Activated naive CD8-positive, alpha-beta T cell treated with anti-CD3 and anti-CD28 coated beads, Interleukin-2, amount 50 U/mL, for 16 hours (primary cell): ENCODE measurements at regions not wholly inside any gene's neighbourhood (a gene's known extent, or its start where the extent isn't known, plus 50 kb on each side); places are given as distances from the start of the nearest gene placed in this dataset.

ENCODE experiments used
- DNase-seq: peaks from one replicate; pipeline ENCODE4 v3.0.0-alpha.2; 2020; ENCODE audit warnings: low read depth, low spot score

DNA sequence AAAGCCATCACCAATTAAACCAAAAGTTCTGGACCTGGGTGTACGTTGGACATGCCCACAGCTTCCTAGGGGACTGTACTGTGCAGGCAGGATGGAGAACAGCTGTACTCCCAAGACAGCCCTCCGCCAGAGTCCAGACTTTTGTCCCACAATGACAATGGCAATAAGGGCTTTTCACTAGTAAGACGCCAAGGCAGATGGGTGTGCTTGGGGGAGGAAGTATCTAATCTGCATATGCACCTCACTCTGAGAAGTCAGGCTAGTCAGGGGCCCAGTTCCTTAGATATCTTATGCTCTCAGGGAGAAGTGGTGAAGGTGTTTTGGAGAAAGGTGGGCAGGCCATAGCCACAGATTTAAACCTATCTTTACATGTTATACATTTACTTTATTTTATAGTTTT is 85.1 kb upstream of the USP47 start:
- no peak for DNase-seq

DNA sequence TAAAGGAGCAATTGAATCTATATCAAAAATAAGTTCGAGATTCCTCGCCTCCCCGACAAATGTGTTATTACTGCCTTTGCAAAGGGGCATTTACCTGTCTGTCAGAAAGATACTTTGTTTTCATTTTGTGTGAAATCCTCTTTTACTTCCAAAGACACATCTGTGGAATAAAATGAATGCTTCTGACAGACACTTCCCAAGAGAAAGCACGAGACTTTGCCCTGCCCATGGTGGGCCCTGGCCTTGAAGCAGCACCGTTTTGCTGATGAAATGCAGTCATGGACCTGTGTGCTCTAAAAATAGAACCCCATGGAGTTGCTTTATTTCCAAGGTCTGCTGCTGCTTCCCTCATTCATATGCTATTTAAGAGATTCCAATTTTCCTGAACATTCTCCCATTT is 85.9 kb upstream of the USP47 start:
- no peak for DNase-seq

DNA sequence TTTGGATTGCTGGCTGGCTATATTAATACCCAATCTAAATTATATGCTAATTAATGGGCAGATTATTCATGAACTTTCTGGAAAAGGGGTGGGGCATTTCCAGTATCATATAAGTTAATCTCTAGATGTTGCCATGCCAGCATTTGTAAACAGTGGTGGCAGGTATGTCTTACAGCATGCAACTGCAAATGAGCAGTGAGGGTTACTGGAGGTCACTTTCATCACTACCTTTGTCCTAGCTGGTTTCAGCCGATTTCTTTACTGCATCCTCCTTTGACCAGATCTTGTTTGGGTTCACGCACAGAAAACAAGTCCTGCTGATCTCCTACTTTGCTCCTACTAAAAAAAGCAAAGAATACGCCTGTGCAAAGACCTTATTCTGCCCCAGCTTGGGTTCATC is 89.1 kb upstream of the USP47 start:
- no peak for DNase-seq

DNA sequence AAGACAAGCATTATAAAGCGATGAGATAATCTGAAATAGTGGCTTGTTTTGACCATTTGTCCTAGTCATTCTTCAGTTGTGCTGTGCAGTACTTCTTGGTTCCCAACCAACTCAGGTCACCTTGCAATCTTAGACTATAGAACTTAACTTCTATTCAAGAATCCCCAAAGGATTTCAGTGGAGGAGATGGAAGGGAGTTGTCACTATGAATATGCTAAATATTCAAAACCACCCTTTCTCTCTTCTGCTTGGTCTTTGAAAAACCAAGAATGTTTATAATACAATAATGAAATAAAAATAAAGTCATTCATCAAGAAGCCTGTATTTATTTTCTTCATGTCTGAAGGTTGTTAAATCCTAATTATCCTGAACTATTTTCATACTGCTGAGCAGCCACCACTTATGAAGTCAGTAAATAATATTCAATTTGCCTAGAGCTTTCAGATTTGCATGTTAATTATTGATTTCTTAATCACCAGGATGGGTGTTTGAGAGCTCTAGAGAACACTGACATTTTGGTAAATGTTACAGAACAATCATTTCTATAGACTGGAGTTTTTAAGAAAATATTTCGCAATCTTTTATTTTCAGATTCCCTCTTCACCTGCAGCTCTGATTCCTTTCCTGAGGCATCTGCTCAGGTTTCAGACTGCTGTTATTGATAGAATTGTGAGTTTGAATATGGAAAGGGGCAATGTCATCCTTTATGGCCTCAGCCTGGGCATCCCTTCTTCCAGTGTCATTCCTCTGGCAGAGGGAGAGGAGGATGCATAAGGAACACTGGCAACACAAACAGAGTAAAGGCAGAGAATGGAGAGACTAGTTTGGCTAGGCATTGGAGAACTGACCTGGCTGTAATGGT is 91.5 kb upstream of the USP47 start:
- no peak for DNase-seq

DNA sequence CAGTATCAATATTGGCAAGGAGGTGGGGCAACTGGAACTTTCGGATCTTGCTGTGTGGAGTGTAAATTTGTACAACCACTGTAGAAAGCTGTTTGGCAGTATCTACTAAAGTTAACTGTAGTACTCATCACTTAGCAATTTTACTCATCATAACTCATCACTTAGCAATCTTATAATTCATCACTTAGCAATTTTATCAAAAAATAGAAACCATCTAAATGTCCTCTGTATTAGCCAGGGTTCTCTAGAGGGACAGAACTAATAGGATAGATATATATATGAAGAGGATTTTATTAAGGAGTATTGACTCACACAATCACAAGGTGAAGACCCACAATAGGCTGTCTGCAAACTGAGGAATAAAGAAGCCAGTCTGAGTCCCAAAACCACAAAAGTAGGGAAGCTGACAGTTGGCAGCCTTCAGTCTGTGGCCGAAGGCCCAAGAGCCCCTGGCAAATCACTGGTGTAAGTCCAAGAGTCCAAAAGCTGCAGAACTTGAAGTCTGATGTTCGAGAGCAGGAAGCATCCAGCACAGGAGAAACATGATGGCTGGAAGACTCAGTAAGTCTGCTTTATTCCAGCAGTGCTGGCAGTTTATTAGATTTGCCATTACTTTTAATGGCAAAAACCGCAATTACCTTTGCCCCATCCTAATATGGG is 92.9 kb upstream of the USP47 start:
- DNase-seq: no peak

DNA sequence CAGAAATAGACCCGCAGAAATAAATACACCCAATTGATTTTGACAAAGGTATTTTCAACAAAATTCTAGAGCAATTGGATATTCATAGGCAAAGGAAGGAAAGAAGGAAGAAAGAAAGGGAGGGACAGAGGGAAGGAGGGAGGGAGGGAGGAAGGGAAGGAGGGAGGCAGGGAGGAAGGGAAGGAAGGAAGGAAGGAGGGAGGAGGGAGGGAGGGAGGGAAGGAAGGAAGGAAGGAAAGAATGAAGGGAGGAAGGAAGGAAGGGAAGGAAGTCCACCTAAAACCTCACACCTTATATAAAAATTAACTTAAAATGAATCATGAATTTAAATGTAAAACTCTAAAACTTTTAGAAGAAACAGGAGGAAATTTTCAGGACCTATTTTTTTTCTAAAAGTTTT is 94.2 kb upstream of the USP47 start:
- DNase-seq: no peak

DNA sequence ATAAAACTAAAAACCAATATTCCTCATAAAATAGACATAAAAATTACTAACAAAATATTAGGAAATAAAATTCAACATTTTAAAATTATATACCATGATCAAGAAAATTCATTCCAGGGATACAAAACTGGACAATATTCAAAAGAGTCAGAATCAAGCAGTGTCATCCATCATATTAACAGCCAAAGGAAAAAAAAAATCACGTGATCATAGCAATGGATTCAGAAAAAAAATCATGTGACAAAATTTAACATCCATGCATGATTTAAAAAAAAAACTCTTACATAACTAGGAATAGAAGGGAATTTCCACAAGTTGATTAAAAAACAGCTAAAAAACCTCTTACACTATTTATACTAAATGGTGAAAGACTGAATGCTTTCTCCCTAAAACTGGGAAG is 95.3 kb upstream of the USP47 start:
- no peak for DNase-seq

DNA sequence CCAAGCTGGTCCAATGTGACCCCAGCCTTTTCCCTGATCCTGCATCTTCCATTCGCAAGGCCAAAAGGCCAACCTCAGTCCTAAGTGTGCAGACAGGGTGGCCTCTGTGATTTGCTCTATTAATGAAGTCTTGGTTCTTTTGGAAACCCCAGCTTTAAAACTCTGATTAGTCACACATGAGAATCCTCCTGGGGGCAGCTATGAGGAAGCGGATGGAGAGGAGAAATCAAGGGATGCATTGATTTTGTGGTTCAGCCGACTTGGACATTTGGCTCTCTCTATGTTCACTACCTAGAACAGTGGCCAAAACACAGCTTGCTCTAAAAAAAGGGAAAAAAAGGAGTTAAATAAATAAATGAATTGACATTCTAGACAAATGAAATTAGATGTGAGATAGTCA is 98.6 kb upstream of the USP47 start:
- DNase-seq: no peak

DNA sequence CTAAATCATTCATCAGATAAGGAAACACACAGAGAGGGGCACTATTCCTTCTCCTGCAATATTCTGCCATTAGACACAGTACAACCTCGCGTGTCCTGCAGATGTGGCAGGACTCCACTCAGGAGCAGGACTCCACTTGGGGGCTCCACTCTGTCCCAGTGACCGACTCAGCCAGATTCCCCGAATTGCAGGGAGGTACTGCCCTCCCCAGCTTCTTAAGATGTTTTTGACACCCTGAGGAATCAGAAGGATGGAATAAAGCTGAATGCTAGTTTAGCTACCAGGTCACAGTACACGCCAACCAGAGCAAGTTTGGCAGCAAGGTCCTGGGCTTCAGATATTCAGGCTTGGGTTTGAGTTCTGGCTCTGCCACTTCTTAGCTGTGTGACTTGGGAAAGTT is 99.3 kb upstream of the USP47 start:
- DNase-seq: no peak

DNA sequence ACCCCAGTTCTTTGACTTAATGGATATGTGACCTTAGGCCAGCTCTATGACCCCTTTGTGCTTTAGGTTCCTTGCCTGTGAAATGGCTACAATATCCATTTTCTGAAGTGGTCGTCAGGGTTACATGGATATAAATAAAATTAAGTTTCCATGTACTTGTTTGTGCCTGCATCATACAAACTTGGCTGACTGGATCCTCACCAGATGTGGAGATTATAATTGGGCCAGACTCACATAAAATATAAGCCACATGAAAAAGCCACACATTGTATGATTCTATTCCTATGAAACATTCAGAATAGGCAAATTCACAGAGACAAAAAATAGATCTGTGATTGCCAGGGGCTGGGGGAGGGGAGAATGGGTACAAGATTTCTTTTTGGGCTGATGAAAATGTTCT is 100.9 kb upstream of the USP47 start:
- DNase-seq: no peak

DNA sequence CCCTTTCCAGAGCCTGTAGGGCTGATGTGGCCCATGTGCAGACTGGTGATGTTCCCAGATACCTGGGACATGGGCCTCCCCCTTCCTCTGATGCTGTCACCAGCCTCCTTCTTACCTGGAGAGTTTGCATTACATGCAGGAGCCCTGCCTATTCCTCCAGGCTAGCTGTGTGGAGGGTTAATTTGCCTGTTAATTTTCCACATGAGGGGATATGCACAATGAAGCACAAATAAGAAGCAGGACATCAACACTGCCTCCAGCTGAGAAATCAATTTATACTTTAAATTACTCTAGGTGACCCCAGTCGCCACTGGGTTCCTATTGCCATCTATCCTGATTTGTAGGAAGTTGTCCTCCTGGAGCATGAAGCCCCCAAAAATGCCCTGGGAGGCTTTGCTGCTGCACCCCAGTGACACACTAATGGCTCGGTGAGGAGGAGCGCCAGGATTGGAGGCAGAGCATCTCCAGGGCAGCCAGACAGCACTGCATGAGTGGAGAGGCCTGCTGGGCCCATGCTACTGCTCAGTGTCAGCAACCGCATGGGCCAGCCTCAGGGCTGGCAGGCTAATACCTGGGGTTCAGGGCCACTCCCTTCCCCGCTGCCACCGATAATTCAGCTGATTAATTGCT is 101.6 kb upstream of the USP47 start:
- no peak for DNase-seq

DNA sequence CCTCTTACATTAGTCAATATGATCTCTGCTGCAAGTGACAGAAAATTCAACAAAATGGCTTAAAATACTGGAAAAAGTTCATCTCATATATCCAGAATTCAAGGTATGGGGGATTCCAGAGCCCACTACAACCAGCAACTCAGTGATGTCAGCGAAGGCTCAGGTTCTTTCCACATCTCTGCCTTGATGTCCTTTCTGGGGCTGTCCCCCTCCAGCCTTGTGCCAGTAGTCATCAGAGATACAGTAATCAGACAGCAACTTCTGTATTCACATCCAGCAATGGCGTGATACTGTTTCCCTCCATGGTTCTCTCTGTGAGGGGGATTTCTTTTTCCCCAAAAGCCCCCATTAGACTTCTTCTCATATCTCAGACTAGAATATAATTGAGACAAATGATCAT is 103.4 kb upstream of the USP47 start:
- no peak for DNase-seq

DNA sequence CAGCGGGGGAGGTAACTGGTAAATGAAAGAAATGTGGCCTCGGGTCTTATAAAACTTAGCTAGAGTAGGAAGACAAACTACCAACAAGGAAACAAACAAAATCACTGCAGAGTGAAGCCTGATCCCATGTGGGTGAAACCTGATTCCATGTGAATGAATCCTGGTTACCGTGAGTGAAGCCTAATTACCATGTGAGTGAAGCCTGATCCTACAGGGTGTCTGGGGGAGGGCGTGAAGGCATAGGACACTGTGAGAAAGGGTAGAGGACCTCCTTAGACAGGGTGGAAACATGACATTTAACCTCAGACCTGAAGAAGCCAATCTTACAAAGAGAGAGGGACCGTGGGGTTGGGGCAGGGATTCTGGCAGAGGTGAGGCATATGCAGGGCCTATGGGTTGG is 106.2 kb upstream of the USP47 start:
- no peak for DNase-seq

DNA sequence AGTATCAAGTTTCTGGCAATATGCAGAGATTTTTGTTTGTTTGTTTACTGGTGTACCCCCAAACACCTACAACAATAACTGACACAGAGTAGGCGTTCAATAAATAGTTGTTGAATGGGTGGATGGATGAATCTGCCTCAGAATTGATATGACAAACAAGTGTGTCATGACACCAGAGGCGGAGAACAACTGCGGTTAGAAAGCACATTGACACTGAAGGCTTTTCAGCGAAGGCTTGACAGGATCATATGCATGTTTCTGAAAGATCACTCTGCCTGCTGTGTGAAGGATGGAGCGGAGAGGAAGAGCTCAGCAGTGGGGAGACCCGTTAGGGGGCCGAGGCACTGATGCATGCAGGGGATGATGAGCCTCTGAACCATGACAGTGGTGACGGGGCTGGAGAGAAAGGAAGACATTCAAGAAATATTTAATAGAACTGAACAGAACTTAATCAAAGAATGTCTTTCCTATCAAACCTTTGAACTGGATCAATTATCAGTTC is 108.5 kb upstream of the USP47 start:
- no peak for DNase-seq

DNA sequence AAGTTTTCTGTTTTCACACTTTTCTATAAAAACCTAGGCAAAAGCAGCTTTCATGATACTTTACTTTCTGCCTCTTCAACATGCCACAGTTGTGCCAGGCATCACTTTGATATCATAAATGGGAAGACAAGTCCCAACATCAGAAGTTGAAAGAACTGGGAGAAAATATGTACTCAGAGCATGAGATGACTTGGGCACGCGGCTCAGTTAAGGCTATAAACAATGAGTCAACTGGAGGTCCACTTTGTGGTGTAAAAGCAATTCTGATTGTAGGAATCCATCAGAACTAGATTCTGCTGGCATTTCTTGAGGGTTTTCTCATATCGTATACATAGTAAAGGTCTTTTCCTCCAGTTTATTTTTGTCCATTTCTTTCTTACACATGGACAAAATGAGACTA is 109.7 kb upstream of the USP47 start:
- DNase-seq: no peak

DNA sequence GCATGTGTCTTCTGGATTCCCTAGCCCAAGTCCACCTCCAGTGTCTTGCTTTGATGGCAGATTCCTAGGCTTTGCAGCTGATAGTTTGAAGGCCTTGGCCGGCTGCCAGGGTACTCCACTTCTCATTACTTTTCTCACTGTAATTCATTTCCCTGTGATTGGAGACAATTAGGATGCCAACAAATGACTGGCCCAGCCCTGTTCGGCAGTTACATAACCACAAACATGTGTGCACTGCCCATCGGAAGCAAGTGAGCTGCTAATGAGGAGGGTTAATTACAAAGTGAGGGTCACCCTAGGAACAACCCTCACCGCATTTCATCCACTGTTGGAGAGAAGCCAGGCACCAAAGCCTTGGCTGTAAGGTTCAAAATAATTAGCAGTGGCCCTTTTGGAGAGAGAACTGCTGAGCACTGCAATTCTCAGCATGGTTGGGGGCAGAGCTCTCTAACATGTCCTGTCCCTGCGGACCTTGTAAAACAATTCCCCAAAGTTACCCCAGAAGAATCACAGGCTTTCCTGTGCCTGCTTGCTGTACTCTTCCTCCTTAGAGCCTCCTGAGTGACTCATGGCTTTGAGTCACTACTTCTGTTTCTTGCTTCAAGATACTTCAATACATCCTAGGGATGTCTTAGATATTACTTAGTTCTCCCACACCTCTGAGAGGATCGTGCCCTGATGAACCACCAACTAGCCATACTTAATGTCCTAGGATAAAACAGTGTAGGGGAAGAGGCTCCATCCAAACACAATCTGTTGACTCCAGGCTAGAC is 109.7 kb upstream of the GALNT18 start:
- no peak for DNase-seq

DNA sequence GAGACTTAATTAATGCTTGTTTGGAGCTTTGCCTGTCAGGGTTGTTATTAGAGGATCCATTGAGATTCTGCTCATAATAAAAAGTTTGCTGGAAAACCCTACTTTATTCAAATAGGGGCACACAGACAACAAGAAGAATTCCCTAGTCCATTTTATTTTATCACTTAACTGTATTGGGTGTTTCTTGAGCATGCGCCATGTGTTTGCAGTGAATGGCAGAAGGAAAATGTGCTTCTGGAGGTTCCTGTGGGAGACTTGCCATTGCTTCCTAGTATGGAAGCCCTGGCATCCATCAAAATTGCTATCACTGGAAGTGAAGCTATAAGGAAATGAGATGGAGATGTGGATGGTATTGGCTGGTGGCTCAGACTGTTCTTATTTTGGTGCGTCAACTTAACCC is 106.6 kb upstream of the GALNT18 start:
- no peak for DNase-seq

DNA sequence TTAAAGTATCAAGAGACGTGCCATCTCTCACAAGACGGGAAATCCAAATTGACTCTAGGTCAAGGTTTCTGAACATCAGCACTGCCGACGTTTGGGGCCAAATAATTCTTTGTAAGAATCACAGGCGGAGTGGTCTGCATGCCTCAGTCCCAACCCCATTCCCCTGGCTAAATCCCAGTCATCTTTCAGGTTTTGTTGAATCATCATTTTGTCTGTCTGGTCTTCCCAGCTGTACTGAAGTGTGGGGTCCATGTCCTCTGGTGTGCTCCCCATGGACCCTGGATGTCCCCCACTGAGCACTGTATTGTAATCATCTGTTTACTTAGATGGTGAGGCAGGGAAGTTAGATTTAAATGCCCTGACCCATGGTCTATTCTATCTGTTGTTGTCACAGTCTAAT is 103.6 kb upstream of the GALNT18 start:
- DNase-seq: no peak

DNA sequence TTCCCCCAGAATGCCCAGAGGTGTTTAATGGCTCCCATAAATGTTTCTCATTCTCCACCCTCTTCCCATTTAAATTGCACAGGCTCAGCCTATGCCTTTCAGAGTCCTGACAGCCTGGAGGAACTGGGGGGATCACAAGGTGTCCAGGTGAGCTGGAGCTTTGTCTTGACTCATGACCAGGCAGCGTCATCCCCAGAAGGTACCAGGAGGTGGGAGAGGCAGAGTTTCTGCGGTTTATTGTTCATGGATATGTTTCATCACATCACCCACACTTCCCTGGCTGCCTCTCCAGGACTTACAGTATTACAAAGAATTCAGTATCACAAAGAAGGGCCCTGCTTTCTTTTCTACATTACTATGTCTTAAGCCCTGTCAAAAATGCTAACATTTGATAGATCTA is 103.2 kb upstream of the GALNT18 start:
- DNase-seq: no peak

DNA sequence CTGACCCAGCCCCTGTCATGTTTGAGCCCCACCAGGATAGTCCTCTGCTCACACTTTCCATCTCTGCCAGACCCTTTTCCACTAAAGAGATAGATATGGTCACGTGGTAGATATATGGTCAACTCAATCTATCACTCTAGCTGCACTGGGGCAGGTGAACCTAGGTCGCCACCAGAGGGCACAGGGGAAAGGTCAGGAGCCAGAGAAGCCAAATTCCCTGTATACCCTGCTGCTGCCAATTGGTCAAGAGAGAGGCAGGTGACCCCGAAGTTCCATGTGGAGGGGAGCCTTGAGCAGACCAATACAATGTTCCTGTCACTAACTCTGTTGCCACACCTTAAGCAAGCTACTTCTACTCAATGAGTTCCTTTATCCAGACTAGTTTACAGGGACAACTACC is 101.1 kb upstream of the GALNT18 start:
- DNase-seq: no peak

DNA sequence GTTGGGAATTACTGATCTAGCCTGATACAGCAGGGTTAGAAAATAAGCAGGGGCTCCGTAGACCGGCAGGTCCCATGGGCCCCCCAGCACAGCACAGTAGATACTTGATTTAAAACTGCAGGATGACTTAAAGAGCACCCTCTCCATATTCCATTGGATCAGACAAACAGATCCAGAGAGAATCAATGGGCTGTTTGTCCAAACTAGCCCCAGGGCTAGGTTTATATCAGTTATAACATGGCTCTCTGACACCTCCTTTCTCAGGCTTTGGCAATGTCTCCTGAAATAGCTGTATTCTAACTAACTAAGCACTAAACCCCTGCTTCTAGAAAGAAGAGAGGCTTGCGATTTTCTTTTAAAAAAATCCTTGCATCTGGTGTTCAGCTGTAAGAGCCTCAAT is 100.4 kb upstream of the GALNT18 start:
- DNase-seq: no peak

DNA sequence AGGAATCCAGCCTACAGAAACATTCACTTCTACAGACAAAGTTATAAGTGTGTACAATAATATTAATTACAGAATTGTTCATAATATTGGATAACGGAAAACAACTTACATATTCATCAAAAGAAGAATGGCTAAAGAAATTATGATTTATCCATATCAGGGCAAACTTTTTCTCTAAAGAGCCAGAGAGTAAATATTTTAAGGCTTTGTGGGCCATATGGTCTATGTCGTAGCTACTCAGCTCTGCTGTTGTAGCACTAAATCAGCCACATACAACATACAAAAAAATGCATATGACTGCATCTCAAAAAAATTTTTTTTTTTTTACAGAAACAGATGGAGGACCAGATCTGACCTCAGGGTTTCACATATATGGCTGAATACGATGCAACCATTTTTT is 96.7 kb upstream of the GALNT18 start:
- no peak for DNase-seq
